B cell (primary cell): ENCODE measurements at regions not wholly inside any gene's neighbourhood (a gene's known extent, or its start where the extent isn't known, plus 50 kb on each side); places are given as distances from the start of the nearest gene placed in this dataset.

ENCODE experiments used
- EZH2 ChIP-seq: IDR thresholded peaks from 2 replicates; pipeline ENCODE4 v1.6.1; 2012; ENCODE audit warnings: borderline replicate concordance, low read depth, mild to moderate bottlenecking, moderate library complexity, low read length; ENCODE audit not compliant: insufficient read depth, poor library complexity, severe bottlenecking
- TF ChIP-seq, protein P1 (sequence below): fragments of 200-600 bp; IDR thresholded peaks from one replicate; pipeline ENCODE4 v1.8.0; 2022; ENCODE audit warnings: antibody characterized with exemption, mild to moderate bottlenecking

DNA sequence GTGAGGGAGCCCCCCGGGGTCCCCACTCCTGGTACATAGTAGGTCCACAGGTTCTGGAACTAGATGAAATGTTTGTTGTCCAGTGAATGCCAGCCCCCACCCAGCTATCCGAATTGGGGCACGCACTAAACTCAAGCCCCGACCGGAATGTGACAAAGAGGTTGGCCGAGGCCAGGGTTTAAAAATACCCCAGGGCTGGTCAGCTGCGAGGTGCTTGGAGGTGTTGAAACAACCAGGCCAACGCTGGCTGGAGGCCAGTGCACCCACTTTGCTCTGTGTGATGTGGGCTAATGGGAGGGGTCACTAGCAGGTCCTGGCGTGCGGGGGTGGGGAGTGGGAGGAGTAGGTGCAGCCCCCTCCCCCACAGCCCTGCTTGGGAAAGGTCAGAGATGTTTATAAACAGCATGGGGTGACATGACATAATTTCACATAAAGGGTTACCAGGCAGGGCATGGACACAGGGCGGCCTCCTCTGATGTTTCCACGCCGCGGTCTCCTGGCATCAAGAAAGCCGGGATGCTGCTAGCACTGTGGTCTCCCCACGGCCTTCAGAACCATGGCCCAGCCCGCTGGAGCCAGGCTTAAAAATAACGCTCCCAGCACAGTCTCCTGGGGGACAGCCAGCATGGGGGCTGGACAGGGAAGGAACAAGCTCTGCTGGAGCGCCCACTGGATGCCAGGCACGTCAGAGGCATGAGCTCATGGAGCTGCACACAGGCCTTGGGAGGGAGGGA is 111.2 kb upstream of the PTPN1 start:
- TF ChIP-seq, protein P1, sequence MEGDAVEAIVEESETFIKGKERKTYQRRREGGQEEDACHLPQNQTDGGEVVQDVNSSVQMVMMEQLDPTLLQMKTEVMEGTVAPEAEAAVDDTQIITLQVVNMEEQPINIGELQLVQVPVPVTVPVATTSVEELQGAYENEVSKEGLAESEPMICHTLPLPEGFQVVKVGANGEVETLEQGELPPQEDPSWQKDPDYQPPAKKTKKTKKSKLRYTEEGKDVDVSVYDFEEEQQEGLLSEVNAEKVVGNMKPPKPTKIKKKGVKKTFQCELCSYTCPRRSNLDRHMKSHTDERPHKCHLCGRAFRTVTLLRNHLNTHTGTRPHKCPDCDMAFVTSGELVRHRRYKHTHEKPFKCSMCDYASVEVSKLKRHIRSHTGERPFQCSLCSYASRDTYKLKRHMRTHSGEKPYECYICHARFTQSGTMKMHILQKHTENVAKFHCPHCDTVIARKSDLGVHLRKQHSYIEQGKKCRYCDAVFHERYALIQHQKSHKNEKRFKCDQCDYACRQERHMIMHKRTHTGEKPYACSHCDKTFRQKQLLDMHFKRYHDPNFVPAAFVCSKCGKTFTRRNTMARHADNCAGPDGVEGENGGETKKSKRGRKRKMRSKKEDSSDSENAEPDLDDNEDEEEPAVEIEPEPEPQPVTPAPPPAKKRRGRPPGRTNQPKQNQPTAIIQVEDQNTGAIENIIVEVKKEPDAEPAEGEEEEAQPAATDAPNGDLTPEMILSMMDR, result no peak
- TF ChIP-seq EZH2, result no peak
